ENCODE measurements at regions not wholly inside any gene's neighbourhood (a gene's known extent, or its start where the extent isn't known, plus 50 kb on each side); places are given as distances from the start of the nearest gene placed in this dataset.

DNA sequence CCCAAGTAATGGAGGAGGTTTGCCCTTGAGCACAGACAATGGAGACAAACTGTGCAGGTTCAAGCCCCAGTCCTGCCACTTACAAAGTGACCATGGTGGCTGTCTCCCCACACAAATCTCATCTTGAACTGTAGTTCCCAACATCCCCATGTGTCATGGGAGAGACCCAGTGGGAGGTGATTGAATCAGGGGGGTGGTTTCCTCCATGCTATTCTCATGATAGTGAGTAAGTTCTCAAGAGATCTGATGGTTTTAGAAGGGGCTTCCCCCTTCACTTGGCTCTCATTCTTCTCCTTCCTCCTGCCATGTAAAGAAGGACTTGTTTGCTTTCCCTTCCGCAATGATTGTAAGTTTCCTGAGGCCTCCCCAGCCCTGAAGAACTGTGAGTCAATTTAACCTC lies 225.4 kb downstream of the TXNL1 start:
- TF ChIP-seq, protein P1, sequence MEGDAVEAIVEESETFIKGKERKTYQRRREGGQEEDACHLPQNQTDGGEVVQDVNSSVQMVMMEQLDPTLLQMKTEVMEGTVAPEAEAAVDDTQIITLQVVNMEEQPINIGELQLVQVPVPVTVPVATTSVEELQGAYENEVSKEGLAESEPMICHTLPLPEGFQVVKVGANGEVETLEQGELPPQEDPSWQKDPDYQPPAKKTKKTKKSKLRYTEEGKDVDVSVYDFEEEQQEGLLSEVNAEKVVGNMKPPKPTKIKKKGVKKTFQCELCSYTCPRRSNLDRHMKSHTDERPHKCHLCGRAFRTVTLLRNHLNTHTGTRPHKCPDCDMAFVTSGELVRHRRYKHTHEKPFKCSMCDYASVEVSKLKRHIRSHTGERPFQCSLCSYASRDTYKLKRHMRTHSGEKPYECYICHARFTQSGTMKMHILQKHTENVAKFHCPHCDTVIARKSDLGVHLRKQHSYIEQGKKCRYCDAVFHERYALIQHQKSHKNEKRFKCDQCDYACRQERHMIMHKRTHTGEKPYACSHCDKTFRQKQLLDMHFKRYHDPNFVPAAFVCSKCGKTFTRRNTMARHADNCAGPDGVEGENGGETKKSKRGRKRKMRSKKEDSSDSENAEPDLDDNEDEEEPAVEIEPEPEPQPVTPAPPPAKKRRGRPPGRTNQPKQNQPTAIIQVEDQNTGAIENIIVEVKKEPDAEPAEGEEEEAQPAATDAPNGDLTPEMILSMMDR (conservative IDR thresholded peaks at IDR 0.05; ENCODE audit: low read depth, low read length), result no peak
- TF ChIP-seq POLR2A (IDR thresholded peaks at IDR 0.05; ENCODE audit: low read depth, low read length), result no peak
- no peak for TF ChIP-seq RFX5 (IDR thresholded peaks at IDR 0.05; ENCODE audit: low read depth, low read length)
- no peak for TF ChIP-seq BHLHE40 (IDR thresholded peaks at IDR 0.05; ENCODE audit: low read depth, low read length)
- TF ChIP-seq, protein P2, sequence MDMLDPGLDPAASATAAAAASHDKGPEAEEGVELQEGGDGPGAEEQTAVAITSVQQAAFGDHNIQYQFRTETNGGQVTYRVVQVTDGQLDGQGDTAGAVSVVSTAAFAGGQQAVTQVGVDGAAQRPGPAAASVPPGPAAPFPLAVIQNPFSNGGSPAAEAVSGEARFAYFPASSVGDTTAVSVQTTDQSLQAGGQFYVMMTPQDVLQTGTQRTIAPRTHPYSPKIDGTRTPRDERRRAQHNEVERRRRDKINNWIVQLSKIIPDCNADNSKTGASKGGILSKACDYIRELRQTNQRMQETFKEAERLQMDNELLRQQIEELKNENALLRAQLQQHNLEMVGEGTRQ (IDR thresholded peaks at IDR 0.05; ENCODE audit: low read depth, low read length), result no peak
- no peak for TF ChIP-seq CHD1 (IDR thresholded peaks at IDR 0.05; ENCODE audit: low read depth, low read length)
- no peak for TF ChIP-seq ELK1 (IDR thresholded peaks at IDR 0.05; ENCODE audit: borderline replicate concordance, low read depth, low read length)
- no peak for TF ChIP-seq RAD21 (IDR thresholded peaks at IDR 0.05; ENCODE audit: low read length)
- TF ChIP-seq FOS (IDR thresholded peaks at IDR 0.05; ENCODE audit: low read depth, low read length), result no peak
- TF ChIP-seq MAFK (IDR thresholded peaks at IDR 0.05; ENCODE audit: low read depth, low read length), result no peak
- no peak for TF ChIP-seq CEBPB (IDR thresholded peaks at IDR 0.05; ENCODE audit: low read depth, low read length)
- no peak for TF ChIP-seq MXI1 (IDR thresholded peaks at IDR 0.05; ENCODE audit: borderline replicate concordance, low read depth, low read length)

Measured in IMR-90 (cell line).